GM12874 (cell line): ENCODE measurements at regions not wholly inside any gene's neighbourhood (a gene's known extent, or its start where the extent isn't known, plus 50 kb on each side); places are given as distances from the start of the nearest gene placed in this dataset.
A peak's percentile ranks its signal among the peaks of the same experiment; 100 is the strongest.

Experiments used
- TF ChIP-seq, protein P1 (sequence below): IDR thresholded peaks from 2 replicates; pipeline ENCODE4 v1.5.1; 2011; ENCODE audit warnings: low read depth, mild to moderate bottlenecking, control low read depth, low read length, moderate library complexity; ENCODE audit not compliant: insufficient read depth

GRCh38 chr10:120997313-120997712, 146.2 kb downstream of the WDR11 start:
- TF ChIP-seq, protein P1, sequence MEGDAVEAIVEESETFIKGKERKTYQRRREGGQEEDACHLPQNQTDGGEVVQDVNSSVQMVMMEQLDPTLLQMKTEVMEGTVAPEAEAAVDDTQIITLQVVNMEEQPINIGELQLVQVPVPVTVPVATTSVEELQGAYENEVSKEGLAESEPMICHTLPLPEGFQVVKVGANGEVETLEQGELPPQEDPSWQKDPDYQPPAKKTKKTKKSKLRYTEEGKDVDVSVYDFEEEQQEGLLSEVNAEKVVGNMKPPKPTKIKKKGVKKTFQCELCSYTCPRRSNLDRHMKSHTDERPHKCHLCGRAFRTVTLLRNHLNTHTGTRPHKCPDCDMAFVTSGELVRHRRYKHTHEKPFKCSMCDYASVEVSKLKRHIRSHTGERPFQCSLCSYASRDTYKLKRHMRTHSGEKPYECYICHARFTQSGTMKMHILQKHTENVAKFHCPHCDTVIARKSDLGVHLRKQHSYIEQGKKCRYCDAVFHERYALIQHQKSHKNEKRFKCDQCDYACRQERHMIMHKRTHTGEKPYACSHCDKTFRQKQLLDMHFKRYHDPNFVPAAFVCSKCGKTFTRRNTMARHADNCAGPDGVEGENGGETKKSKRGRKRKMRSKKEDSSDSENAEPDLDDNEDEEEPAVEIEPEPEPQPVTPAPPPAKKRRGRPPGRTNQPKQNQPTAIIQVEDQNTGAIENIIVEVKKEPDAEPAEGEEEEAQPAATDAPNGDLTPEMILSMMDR, result no peak

DNA sequence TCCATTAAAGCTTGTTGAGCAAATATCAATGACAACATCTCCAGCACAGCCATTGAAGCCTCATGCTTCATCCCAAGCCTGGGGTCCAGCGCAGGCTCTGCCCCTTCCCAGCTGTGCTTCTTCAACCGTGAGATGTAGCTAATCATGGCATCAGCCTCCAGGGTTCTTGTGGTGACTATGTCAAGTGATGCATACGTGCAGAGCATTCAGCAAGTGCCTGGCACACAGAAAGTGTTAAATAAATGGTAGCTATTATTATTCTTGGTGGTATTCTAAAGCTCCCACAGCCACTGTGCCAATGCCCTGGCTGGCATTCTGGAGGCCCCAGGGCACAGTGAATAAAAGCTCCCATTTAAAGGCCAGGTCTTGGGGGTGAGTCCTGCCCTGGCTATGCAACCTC, 146.6 kb downstream of the WDR11 start:
- TF ChIP-seq, protein P1, result no peak

DNA sequence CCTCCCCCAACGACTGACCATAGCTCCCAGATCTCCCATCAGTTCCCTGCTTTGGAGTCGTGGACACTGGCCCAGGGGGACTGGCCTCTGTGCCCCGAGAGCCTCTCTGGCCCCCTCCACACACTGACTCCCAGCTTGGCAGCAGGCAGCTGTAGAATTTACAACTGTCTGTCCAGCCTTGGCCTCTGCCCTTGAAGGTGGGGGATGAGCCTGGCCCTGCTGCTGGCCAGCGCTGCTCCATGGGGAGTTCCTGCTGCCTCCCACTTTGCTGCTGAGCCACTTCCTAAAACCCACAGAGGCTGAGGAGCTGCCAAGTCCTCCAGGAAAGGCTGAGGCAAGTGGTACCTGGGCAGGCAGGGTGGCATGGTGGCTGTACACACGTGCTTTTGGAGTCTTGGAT, 147.1 kb downstream of the WDR11 start:
- TF ChIP-seq, protein P1, result no peak

DNA sequence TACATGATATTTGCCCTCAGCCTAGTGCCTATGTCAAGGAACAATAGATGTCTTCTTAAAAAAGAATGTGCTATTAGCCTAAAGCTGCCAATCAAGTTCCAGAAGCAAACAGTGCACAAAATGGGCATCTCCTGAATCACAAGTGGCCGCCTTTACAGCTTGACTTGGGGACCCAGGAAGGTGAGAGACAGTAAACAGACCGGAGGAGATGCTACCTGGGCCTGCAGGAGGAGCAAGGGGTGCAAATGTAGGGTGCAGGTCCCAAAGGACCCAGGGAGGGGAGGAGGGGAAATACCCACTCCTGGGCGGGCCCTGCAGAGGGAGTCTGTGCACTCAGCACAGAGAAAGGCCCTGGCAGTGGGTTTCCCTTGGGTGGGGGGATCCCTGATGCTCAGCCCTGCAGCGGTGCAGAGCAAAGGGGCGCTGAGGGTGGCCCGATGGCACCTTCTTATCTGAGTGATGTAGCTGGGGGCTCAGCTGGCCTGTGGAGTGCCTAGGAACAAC, 147.7 kb downstream of the WDR11 start:
- TF ChIP-seq, protein P1, result no peak

- TF ChIP-seq, protein P1, result 0 out of 2 replicates have a peak, but pooled peaks have one; percentile 7
Observed at GRCh38 chr10:120999868-121000267, 148.7 kb downstream of the WDR11 start.

DNA sequence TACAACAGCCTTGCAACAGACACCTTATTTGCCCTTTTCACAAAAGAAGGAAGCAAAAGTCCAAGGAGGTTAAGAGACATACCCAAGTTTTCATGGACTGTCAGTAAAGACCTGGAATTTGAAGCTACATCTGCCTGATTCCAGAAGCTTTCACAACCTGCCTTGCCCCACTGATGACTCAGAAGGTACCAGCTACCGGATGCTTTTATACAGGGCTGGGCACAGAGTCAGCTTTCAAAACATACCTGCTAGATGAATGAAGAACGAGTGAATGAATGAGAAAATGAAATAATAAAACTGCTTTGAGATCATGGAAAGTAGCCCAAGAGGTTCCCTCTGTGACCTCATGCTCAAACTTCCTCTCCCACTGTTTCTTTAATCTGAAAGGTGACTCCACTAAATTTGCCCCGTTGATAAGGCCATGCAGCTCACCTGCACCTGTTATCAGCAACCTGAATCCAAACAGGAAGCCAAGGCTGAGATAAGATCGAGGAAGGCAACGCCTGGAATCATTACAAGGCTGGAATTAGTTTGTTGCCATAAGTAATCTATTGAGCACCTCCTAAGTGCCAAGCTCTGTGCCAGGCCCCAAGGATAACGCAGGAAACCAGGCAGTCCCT, 151.5 kb downstream of the WDR11 start:
- TF ChIP-seq, protein P1, result no peak

DNA sequence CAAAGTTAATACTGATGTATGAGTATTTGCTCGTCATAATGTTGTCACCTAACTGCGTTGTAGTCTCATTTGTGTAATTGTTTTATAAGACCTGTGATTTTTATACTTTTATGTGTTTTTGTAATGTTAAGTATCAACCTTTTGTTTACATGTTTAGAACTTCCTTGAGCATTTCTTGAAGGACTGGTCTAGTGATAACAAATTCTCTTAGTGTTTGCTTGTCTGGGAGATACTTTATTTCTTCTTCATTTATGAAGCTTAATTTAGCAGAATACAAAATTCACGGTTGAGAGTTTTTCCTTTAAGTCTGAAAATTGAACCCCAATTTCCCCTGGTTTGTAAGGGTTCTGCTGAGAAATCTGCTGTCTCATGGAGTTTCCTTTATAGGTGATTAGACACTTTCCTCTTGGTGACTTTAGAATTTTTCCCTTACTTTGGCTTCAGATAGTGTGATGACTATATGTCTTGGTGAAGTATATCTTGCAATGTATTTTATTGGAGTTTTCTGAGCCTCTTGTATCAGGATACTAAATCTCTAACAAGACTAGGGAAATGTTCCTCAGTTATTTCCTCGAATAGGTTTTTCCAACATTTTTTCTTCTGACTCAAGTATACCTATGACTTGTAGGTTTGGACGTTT, 154.9 kb downstream of the WDR11 start:
- TF ChIP-seq, protein P1, result no peak
